HG03135 (cell line): ENCODE measurements at regions not wholly inside any gene's neighbourhood (a gene's known extent, or its start where the extent isn't known, plus 50 kb on each side); places are given as distances from the start of the nearest gene placed in this dataset.

Experiments
- ATAC-seq: cut with Tn5 transposase; IDR thresholded peaks from one replicate; pipeline ENCODE4 v1.9.1; 2021; ENCODE audit warnings: mild to moderate bottlenecking, moderate library complexity; ENCODE audit not compliant: unreplicated experiment

GRCh38 chr13:31956980-31957644 lies 74.5 kb upstream of the FRY start:
- ATAC-seq, result no peak

GRCh38 chr13:31957772-31958171 lies 73.8 kb upstream of the FRY start:
- no peak for ATAC-seq

- no peak for ATAC-seq
These were observed 68.7 kb upstream of the FRY start for GRCh38 chr13:31962731-31963370.

GRCh38 chr13:31963631-31964030 lies 67.9 kb upstream of the FRY start:
- no peak for ATAC-seq

GRCh38 chr13:31964168-31964567 lies 67.4 kb upstream of the FRY start:
- ATAC-seq, result no peak

GRCh38 chr13:31965361-31966066 lies 66.1 kb upstream of the FRY start:
- ATAC-seq, result peak; percentile 92

GRCh38 chr13:31967155-31967554 lies 64.4 kb upstream of the FRY start:
- ATAC-seq, result no peak

GRCh38 chr13:31968473-31968872 lies 63.1 kb upstream of the FRY start:
- no peak for ATAC-seq

- ATAC-seq, result no peak
These were observed 61.2 kb upstream of the FRY start for GRCh38 chr13:31970231-31970930.

- no peak for ATAC-seq
These were observed 59.1 kb upstream of the FRY start for GRCh38 chr13:31972453-31972852.

GRCh38 chr13:31978021-31978420 lies 53.6 kb upstream of the FRY start:
- no peak for ATAC-seq

- ATAC-seq, result no peak
These were observed 50.7 kb upstream of the FRY start for GRCh38 chr13:31980830-31981229.
